Prostate gland (tissue), 2 donors: ENCODE measurements at regions not wholly inside any gene's neighbourhood (a gene's known extent, or its start where the extent isn't known, plus 50 kb on each side); places are given as distances from the start of the nearest gene placed in this dataset.

ENCODE experiments used
- DNase-seq: peaks from one replicate; pipeline ENCODE4 v3.0.0-alpha.2; 2019; ENCODE audit warnings: low spot score
- H3K27ac ChIP-seq, 2 donors: fragments of 200-600 bp; sonication (generic); 2 replicates each; pipeline ENCODE4 v1.5.1; 2017 to 2019
- H3K27me3 ChIP-seq: fragments of 200-600 bp; sonication (generic); replicated peaks from 2 replicates; pipeline ENCODE4 v1.5.1; 2019; ENCODE audit not compliant: insufficient read depth
- H3K36me3 ChIP-seq, 2 donors: fragments of 200-600 bp; sonication (generic); 1 replicate in 1 of 2; 2 replicates in 1 of 2; pipeline versions ENCODE4 v1.5.1 to v1.8.1; 2017 to 2019
- H3K4me1 ChIP-seq: fragments of 200-600 bp; sonication (generic); replicated peaks from 2 replicates; pipeline ENCODE4 v1.5.1; 2019
- H3K4me3 ChIP-seq, 2 donors: fragments of 200-600 bp; sonication (generic); 2 replicates each; pipeline ENCODE4 v1.5.1; 2017 to 2019
- H3K9me3 ChIP-seq: fragments of 200-600 bp; sonication (generic); 2 replicates; pipeline ENCODE4 v1.5.1; 2017
- POLR2A ChIP-seq: fragments of 450-650 bp; IDR thresholded peaks from one replicate; pipeline ENCODE4 v1.6.1; 2016; ENCODE audit warnings: antibody characterized with exemption, mild to moderate bottlenecking
- POLR2AphosphoS5 ChIP-seq: sonication (generic); formaldehyde crosslinking; IDR thresholded peaks from one replicate; pipeline ENCODE4 v1.6.1; 2017; ENCODE audit warnings: antibody characterized with exemption
- WGBS: methylation state at CpG from one replicate; pipeline ENCODE4 v1.1.5; 2018; 5-methylcytosine and 5-hydroxymethylcytosine counted together
- intact Hi-C: fragments of 100-400 bp; cut with DNase I; formaldehyde crosslinking; loops from one replicate; pipeline ENCODE4 v1.14.2; 2022
- TF ChIP-seq, protein P1 (sequence below), 4 experiments: fragments of 200-600 bp in 2 of 4; fragments of 450-650 bp in 2 of 4; sonication (generic) in 2 of 4; IDR thresholded peaks; 1 replicate in 3 of 4; 2 replicates in 1 of 4; pipeline ENCODE4 v1.5.1; 2016 to 2019; ENCODE audit warnings: antibody characterized with exemption in 4 of 4, mild to moderate bottlenecking in 2 of 4, moderate library complexity in 2 of 4

DNA sequence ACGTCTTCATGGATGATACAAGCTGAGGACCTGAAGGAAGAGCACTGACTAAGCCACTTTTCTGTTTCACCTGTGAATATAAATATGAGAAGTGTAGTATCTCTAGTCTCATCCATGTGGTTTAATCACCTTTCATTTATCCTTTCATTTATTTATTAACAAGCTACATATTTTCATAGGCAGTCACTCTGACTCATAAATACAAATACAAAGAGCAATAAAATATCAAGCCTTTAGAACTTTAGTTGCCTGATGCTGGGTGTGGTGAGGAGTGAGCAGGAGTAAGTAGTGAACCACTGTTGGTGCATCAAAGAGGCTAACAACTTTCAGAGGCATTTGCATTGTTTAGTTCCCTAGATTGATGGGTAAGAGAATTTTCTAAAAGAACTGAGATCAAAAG is 269.0 kb upstream of the C1orf87 start:
- Histone ChIP-seq H3K27ac (no peak overlapping the region), H3K9me3 (no peaks in the 10 kb centered on the region), H3K4me3 (no peak overlapping the region), H3K36me3 (no peaks in the 10 kb centered on the region), H3K27me3 (no peaks in the 10 kb centered on the region), H3K4me1 (no peaks in the 10 kb centered on the region)
- no peak for TF ChIP-seq POLR2A
- intact Hi-C loops = no loop called here
- no peak for DNase-seq
- WGBS = 68% methylated on average over 1 of the region's 1 CpG

DNA sequence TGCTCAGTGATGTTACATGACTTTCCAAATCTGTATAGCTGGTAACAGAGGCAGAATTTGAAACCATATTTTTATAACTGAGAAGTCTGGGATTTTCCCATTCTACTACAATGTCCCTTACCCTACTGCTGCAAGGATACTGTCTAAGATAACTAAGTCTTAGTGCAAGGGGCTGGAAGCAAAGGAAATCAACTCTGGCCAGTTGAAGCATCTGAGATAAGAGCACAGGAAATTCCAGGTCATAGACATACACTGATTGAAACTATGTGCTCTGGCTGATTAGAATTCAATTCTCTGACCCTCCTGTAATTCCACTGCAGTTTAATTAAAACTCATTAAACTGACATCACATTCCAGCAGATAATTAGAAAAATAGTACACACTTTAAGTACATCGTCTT is 267.7 kb upstream of the C1orf87 start:
- H3K36me3 ChIP-seq = no peaks in the 10 kb centered on the region
- intact Hi-C loops = no loop called here
- no peak overlapping the region for H3K27ac ChIP-seq
- no peak for DNase-seq
- H3K27me3 ChIP-seq = no peaks in the 10 kb centered on the region
- 88% methylated on average over 1 of the region's 1 CpG for WGBS
- no peaks in the 10 kb centered on the region for H3K4me1 ChIP-seq
- TF ChIP-seq, protein P1, sequence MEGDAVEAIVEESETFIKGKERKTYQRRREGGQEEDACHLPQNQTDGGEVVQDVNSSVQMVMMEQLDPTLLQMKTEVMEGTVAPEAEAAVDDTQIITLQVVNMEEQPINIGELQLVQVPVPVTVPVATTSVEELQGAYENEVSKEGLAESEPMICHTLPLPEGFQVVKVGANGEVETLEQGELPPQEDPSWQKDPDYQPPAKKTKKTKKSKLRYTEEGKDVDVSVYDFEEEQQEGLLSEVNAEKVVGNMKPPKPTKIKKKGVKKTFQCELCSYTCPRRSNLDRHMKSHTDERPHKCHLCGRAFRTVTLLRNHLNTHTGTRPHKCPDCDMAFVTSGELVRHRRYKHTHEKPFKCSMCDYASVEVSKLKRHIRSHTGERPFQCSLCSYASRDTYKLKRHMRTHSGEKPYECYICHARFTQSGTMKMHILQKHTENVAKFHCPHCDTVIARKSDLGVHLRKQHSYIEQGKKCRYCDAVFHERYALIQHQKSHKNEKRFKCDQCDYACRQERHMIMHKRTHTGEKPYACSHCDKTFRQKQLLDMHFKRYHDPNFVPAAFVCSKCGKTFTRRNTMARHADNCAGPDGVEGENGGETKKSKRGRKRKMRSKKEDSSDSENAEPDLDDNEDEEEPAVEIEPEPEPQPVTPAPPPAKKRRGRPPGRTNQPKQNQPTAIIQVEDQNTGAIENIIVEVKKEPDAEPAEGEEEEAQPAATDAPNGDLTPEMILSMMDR (IDR thresholded peaks at IDR 0.05) = no peak
- no peak for TF ChIP-seq POLR2A
- TF ChIP-seq POLR2AphosphoS5 = no peak
- no peaks in the 10 kb centered on the region for H3K9me3 ChIP-seq
- no peak overlapping the region for H3K4me3 ChIP-seq

GRCh38 chr1:60331647-60332046 is 258.1 kb upstream of the C1orf87 start:
- no peaks in the 10 kb centered on the region for H3K9me3 ChIP-seq
- WGBS = 38% methylated on average over 1 of the region's 1 CpG
- no peak overlapping the region for H3K27ac ChIP-seq
- no peaks in the 10 kb centered on the region for H3K36me3 ChIP-seq
- H3K4me1 ChIP-seq = no peaks in the 10 kb centered on the region
- TF ChIP-seq, protein P1 (IDR thresholded peaks at IDR 0.05) = no peak
- TF ChIP-seq POLR2A (no peak), POLR2AphosphoS5 (no peak)
- H3K4me3 ChIP-seq = no peak overlapping the region
- H3K27me3 ChIP-seq = no peaks in the 10 kb centered on the region
- intact Hi-C loops = no loop called here
- no peak for DNase-seq

DNA sequence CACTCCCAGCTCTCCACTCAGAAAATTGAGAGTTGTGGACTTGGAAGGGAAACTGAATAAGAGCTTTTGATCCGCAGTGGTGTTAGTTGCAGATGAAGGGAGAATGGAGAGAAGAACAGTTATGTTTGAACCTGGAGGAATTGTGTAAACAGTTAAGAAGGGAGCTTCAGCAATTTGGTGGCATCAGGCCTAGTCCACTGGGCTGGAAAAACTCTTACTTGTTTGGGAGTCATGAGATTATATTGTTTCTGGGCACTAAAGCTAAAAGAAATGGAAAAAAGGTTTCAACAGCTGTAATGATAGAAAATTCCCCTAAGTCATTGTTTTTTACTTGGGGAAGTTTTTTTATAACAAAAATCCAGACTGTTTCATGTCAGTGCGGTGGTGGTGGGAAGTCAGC is 256.1 kb upstream of the C1orf87 start:
- WGBS = 82% methylated on average over 2 of the region's 2 CpGs
- H3K4me3 ChIP-seq = no peak overlapping the region
- intact Hi-C loops = no loop called here
- no peaks in the 10 kb centered on the region for H3K36me3 ChIP-seq
- no peaks in the 10 kb centered on the region for H3K27me3 ChIP-seq
- no peaks in the 10 kb centered on the region for H3K4me1 ChIP-seq
- no peak for TF ChIP-seq POLR2AphosphoS5
- TF ChIP-seq, protein P1 (IDR thresholded peaks at IDR 0.05) = no peak
- TF ChIP-seq POLR2A = no peak
- H3K27ac ChIP-seq = no peak overlapping the region
- H3K9me3 ChIP-seq = no peaks in the 10 kb centered on the region
- DNase-seq = no peak

DNA sequence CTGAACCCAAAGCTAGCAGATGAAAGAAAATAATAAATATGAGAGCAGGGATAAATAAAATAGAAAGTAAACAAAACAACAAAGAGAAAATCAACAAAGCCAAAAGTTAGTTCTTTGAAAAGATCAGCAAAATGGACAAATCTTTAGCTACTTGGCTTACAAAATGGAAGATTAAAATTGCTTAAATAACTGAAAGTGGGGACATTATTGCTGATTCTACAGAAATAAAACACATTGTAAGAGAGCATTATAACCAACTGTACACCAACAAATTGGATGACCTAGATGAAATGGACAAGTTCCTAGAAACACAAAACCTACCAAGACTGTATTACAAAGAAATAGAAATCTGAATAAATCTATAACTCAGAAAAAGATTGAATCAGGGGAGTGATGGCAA is 238.3 kb upstream of the C1orf87 start:
- no peak overlapping the region for H3K27ac ChIP-seq
- H3K4me3 ChIP-seq = no peak overlapping the region
- H3K4me1 ChIP-seq = no peaks in the 10 kb centered on the region
- H3K9me3 ChIP-seq = no peaks in the 10 kb centered on the region
- H3K27me3 ChIP-seq = no peaks in the 10 kb centered on the region
- TF ChIP-seq POLR2AphosphoS5 (no peak), POLR2A (no peak)
- TF ChIP-seq, protein P1 (IDR thresholded peaks at IDR 0.05) = no peak
- no peak for DNase-seq
- intact Hi-C loops = no loop called here
- no peaks in the 10 kb centered on the region for H3K36me3 ChIP-seq
